ENCODE measurements at regions not wholly inside any gene's neighbourhood (a gene's known extent, or its start where the extent isn't known, plus 50 kb on each side); places are given as distances from the start of the nearest gene placed in this dataset.
"Not testable (repeated sequence)": the region's sequence is repeated elsewhere in the genome, so short reads cannot be mapped to it uniquely, and the experiment has no call there.

GRCh38 chr13:111702059-111702458 lies 364.9 kb upstream of the SOX1 start:
- not testable (repeated sequence) for DNase-seq (ENCODE audit: low read depth in 3 of 3, low spot score in 2 of 3)
